ENCODE measurements at regions not wholly inside any gene's neighbourhood (a gene's known extent, or its start where the extent isn't known, plus 50 kb on each side); places are given as distances from the start of the nearest gene placed in this dataset.
A peak's percentile ranks its signal among the peaks of the same experiment; 100 is the strongest.
"Not testable (repeated sequence)": the region's sequence is repeated elsewhere in the genome, so short reads cannot be mapped to it uniquely, and the experiment has no call there.

DNA sequence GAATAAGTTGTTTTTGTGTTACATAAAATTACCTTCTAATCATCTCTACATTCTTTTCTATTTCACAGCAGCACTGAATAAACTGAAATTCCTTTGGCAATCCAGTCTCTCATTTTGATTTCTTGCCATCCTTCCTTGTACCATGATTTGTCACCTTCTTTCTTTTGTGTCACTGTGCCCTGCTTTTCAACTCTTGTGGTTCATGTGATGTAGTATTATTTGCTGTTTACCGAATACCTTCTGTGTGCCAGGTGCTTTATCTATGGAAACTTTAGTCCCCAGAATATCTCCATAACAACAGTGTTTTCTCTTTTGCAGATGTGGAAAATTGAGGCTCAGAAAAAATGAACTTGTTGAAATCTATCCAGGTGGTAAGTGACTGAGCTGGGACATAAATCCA is 220.3 kb downstream of the STK31 start:
- Histone ChIP-seq H3K36me3 (no peaks in the 10 kb centered on the region), H3K4me3 (replicated peaks in 1 of 3) (no peak overlapping the region), H3K27ac (no peak overlapping the region), H3K27me3 (no peaks in the 10 kb centered on the region), H3K9me3 (no peaks in the 10 kb centered on the region), H3K4me1 (no peaks in the 10 kb centered on the region)
- WGBS, 2 donors = 82 to 90% methylated on average over 1 of the region's 1 CpG
- DNase-seq = no peak
- intact Hi-C loops (cut with DNase I) = no loop called here
- no peak for TF ChIP-seq POLR2A (IDR thresholded peaks at IDR 0.05)
- TF ChIP-seq, protein P1, sequence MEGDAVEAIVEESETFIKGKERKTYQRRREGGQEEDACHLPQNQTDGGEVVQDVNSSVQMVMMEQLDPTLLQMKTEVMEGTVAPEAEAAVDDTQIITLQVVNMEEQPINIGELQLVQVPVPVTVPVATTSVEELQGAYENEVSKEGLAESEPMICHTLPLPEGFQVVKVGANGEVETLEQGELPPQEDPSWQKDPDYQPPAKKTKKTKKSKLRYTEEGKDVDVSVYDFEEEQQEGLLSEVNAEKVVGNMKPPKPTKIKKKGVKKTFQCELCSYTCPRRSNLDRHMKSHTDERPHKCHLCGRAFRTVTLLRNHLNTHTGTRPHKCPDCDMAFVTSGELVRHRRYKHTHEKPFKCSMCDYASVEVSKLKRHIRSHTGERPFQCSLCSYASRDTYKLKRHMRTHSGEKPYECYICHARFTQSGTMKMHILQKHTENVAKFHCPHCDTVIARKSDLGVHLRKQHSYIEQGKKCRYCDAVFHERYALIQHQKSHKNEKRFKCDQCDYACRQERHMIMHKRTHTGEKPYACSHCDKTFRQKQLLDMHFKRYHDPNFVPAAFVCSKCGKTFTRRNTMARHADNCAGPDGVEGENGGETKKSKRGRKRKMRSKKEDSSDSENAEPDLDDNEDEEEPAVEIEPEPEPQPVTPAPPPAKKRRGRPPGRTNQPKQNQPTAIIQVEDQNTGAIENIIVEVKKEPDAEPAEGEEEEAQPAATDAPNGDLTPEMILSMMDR (IDR thresholded peaks at IDR 0.05) = no peak

DNA sequence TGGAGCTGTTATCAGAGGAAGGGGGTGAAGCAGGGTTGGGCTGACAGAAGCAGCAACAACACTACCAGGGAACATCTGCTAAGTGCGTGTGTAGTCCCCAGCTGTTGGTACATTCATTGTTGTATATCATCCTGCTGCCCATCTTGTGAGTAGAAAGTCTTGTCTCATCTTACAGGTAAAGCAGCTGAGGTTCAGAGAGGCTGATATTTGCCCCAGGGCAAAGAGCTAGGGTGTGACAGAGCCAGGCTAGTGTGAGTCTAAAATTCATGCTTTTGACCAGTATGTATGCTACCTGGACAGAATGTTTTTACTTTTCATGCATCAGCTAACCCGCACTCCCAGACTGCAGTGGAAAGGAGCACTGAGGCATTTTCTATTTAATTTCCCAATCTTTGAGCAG is 221.6 kb downstream of the STK31 start:
- H3K27ac ChIP-seq = no peak overlapping the region
- H3K36me3 ChIP-seq = no peaks in the 10 kb centered on the region
- WGBS, 2 donors = 86 to 88% methylated on average over 2 of the region's 2 CpGs
- H3K27me3 ChIP-seq = no peaks in the 10 kb centered on the region
- intact Hi-C loops (cut with DNase I) = no loop called here
- H3K4me3 ChIP-seq (replicated peaks in 1 of 3) = no peak overlapping the region
- no peak for DNase-seq
- no peaks in the 10 kb centered on the region for H3K9me3 ChIP-seq
- no peaks in the 10 kb centered on the region for H3K4me1 ChIP-seq
- TF ChIP-seq POLR2A (IDR thresholded peaks at IDR 0.05) = no peak
- TF ChIP-seq, protein P1 (IDR thresholded peaks at IDR 0.05) = no peak

DNA sequence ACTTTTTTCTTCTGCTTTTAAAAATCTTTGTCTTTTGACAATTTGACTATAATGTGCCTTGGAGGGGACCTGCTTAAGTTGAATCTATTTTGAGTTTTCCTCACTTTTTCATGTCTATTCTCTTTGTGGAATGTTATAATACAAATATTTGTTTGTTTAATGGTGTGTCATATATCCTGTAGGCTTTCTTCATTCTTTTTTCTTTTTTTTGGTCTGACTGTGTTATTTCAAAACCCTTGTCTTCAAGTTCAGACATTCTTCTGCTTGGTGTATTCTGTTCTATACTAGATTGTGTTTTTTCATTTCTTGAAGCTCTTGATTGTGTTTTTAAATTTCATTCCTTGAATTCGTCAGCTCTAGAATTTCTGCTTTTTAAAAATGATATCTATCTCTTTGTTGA is 228.2 kb downstream of the STK31 start:
- DNase-seq = no peak
- H3K9me3 ChIP-seq = no peaks in the 10 kb centered on the region
- TF ChIP-seq, protein P1 (IDR thresholded peaks at IDR 0.05) = no peak
- TF ChIP-seq POLR2A (IDR thresholded peaks at IDR 0.05) = no peak
- intact Hi-C loops (cut with DNase I) = no loop called here
- no peak overlapping the region for H3K4me3 ChIP-seq (replicated peaks in 1 of 3)
- H3K36me3 ChIP-seq = no peaks in the 10 kb centered on the region
- H3K27me3 ChIP-seq = no peaks in the 10 kb centered on the region
- H3K27ac ChIP-seq = no peak overlapping the region
- 94 to 95% methylated on average over 1 of the region's 1 CpG for WGBS, 2 donors
- no peaks in the 10 kb centered on the region for H3K4me1 ChIP-seq

DNA sequence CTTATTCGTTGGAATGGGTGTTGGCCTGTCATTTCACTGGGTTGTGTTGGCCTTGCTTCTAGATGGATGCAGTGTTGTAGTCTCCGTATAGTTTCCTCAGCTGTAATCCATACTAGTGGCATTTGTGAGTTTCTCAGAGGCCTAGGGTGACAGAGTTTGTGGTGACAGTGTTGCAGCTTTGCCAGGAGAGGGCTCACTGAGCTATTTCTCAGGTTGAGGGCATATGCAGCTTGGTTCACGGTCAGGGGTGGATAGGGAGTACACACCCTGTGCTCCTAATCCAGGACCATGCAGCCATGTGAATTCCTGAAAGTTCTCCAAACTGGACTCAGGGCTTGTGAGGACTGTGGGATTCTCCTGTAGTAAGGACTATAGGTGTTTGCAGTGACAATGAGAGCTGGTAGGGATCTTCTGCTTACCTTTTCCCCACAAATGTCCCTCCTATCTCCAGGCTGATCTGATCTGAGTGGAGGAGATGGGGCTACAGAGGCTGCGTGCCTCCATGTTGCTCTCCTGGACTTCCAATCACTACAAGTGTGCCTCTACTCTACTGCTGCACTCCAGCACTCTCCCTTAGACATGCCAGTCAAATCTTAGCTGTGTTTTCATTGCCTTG is 229.0 kb downstream of the STK31 start:
- intact Hi-C loops (cut with DNase I) = no loop called here
- WGBS, 2 donors = 27 to 30% methylated on average over 4 of the region's 4 CpGs

DNA sequence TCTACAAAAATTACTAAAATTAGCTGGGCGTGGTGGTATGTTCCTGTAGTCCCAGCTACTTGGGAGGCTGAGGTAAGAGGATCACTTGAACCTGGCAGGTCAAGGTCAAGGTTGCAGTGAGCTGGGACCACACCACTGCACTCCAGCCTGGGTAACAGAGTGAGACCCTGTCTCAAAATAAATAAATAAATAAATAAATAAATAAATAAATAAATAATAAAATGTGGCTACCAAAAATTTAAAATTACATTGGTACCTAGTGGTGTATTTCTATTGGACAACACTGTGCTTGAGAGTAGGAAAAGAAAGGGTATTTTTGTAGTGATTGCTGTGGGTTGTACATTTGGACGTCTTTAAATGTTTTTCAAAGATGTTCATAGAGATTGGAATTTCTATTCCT is 229.7 kb downstream of the STK31 start:
- H3K36me3 ChIP-seq; intact Hi-C loops (cut with DNase I); DNase-seq; H3K4me3 ChIP-seq (replicated peaks in 1 of 3); H3K27ac ChIP-seq; H3K9me3 ChIP-seq; H3K27me3 ChIP-seq; H3K4me1 ChIP-seq: not testable (repeated sequence)
- 83 to 92% methylated on average over 2 of the region's 2 CpGs for WGBS, 2 donors

More for the DNA sequence above, 229.0 kb downstream of the STK31 start:
- TF ChIP-seq, protein P1 (IDR thresholded peaks at IDR 0.05) = peak in 3 of 6 experiments; percentile 10 to 20 (median 14)
- TF ChIP-seq POLR2A (IDR thresholded peaks at IDR 0.05) = no peak
- H3K27ac ChIP-seq = no peak overlapping the region
- no peaks in the 10 kb centered on the region for H3K4me1 ChIP-seq
- no peaks in the 10 kb centered on the region for H3K9me3 ChIP-seq
- DNase-seq = peak; percentile 6 to 13
- H3K27me3 ChIP-seq = no peaks in the 10 kb centered on the region
- H3K36me3 ChIP-seq = no peaks in the 10 kb centered on the region
- no peak overlapping the region for H3K4me3 ChIP-seq (replicated peaks in 1 of 3)
